Fibroblast of lung (primary cell): ENCODE measurements at regions not wholly inside any gene's neighbourhood (a gene's known extent, or its start where the extent isn't known, plus 50 kb on each side); places are given as distances from the start of the nearest gene placed in this dataset.

Source experiments
- EZH2 ChIP-seq: IDR thresholded peaks from 2 replicates; pipeline ENCODE4 v1.5.1; 2012; ENCODE audit warnings: low read length, control low read depth, mild to moderate bottlenecking; ENCODE audit errors: missing control alignments
- TF ChIP-seq, protein P1 (sequence below), 2 donors: IDR thresholded peaks in 1 of 2; conservative IDR thresholded peaks in 1 of 2; 1 replicate in 1 of 2; 2 replicates in 1 of 2; pipeline ENCODE4 v1.5.1; 2011 to 2012; ENCODE audit warnings: low read length in 2 of 2, control low read depth in 1 of 2, inconsistent platforms in 1 of 2, low read depth in 1 of 2, mild to moderate bottlenecking in 1 of 2

DNA sequence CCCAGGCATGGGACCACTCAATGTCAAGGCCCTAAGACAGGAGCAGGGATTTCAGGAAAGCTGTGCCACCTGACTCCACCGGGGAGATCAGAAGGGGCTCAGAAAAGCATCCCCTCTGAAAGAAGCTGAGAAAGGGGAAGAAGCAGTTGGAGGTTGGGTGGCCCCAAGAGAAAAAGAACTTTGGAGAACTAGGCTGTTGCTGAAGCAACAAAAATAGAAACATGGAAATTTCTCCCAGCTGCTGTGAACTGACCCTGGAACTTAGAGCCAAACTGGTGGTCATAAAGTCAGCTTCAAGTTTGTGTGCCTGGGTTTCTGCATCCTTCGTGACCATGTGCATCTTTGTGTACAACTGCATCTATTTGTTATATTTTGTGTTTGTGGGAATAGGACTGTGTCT lies 534.5 kb downstream of the MAFB start:
- TF ChIP-seq, protein P1, sequence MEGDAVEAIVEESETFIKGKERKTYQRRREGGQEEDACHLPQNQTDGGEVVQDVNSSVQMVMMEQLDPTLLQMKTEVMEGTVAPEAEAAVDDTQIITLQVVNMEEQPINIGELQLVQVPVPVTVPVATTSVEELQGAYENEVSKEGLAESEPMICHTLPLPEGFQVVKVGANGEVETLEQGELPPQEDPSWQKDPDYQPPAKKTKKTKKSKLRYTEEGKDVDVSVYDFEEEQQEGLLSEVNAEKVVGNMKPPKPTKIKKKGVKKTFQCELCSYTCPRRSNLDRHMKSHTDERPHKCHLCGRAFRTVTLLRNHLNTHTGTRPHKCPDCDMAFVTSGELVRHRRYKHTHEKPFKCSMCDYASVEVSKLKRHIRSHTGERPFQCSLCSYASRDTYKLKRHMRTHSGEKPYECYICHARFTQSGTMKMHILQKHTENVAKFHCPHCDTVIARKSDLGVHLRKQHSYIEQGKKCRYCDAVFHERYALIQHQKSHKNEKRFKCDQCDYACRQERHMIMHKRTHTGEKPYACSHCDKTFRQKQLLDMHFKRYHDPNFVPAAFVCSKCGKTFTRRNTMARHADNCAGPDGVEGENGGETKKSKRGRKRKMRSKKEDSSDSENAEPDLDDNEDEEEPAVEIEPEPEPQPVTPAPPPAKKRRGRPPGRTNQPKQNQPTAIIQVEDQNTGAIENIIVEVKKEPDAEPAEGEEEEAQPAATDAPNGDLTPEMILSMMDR (conservative IDR thresholded peaks at IDR 0.05 in 1 of 2, IDR thresholded peaks at IDR 0.05 in 1 of 2; ENCODE audit: low read depth in 1 of 2, low read length in 2 of 2) = no peak
- no peak for TF ChIP-seq EZH2
